Fibroblast of the conjunctiva (primary cell): ENCODE measurements at regions not wholly inside any gene's neighbourhood (a gene's known extent, or its start where the extent isn't known, plus 50 kb on each side); places are given as distances from the start of the nearest gene placed in this dataset.
"Not testable (repeated sequence)": the region's sequence is repeated elsewhere in the genome, so short reads cannot be mapped to it uniquely, and the experiment has no call there.

Experiments
- DNase-seq: peaks from one replicate; pipeline ENCODE4 v3.0.0-alpha.2; 2010; ENCODE audit warnings: low read depth

DNA sequence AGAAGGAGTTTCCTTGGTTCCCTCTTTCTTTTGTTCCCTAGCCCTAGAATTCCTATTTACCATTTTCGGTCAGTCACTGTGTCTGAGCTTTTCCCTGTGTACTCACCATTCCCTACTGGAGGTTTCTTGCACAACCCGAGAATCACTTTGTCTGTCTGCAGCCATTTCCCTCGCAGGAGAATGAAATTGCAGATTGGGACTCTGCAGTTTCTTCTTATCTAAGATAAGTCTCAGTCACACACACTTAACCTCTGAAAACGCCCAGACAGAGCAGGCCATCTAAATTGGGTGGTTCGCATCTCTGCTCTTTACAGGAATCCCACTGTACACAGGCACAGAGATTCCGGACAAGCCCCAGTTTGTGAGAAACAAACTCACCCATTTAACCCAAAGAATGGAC is 58.6 kb upstream of the CNTNAP2 start:
- DNase-seq: no peak

DNA sequence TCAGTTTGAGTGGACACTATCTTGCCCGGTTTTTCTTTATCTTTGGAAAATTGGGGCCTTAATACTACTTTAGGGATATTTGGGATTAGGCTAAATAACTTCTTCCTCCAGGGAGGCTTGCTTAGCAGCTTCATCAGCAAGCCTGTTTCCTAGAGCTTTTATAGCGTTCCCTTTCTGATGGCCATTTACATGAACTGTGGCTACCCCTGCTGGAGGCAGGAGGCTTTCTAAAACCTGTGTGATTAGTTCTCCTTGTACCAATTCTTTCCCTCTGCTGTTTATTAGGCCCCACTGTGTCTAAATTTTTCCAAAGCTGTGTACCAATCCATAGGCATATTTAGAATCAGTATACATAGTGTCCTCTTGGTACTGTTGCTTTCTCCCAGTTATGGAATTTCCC is 61.7 kb upstream of the CNTNAP2 start:
- DNase-seq: no peak

DNA sequence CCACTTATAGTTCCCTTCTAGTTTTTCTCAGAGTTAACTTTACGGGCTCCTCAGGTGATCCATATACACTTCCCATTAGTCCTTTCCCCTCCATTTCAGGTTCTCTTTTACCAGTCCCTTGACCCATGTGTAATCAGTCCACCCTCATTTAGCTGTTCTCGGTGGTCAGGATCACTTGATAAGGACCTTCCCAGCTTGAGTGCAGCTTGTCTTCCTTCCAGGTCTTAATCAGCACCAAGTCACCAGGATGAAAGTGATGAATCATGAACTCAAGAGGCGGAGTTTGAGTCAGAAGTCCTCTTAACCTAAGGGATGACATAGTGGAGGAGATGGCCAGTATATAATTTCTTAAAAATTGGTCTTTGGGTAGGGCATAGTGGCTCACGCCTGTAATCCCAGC is 63.1 kb upstream of the CNTNAP2 start:
- no peak for DNase-seq

DNA sequence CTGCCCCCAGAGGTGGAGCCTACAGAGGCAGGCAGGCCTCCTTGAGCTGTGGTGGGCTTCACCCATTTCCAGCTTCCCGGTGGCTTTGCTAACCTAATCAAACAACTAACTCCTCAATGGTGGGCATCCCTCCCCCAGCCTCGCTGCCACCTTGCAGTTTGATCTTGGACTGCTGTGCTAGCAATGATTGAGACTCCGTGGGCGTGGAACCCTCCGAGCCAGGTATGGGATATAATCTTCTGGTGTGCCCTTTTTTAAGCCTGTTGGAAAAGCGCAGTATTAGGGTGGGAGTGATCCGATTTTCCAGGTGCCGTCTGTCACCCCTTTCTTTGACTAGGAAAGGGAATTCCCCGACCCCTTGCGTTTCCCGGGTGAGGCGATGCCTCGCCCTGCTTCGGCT is 73.3 kb upstream of the CNTNAP2 start:
- DNase-seq: not testable (repeated sequence)

GRCh38 chr7:146028251-146028750 is 88.3 kb upstream of the CNTNAP2 start:
- DNase-seq: no peak

DNA sequence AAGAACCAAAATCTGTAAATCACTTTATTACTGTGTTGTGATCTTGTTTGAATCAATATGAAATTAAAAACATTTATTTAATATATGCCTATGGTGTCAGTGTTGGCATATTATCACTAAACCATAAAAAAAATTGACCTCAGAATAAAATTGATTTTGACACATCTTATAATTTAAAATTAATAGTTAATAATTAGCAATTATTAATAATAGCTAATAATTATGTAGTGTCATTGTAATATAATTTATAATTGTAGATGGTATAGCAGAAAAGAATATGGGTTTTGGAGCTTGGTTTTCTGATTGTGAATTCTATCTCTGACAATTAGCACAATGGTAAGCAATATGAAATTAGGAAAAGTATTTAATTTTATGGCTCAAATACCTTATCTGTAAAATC is 89.4 kb upstream of the CNTNAP2 start:
- DNase-seq: no peak

- DNase-seq: no peak
Measured at GRCh38 chr7:146022776-146023175, 93.8 kb upstream of the CNTNAP2 start.

- not testable (repeated sequence) for DNase-seq
Measured at GRCh38 chr7:146019041-146020004, 97.3 kb upstream of the CNTNAP2 start.

- DNase-seq: not testable (repeated sequence)
Measured at GRCh38 chr7:146017366-146017765, 99.2 kb upstream of the CNTNAP2 start.

DNA sequence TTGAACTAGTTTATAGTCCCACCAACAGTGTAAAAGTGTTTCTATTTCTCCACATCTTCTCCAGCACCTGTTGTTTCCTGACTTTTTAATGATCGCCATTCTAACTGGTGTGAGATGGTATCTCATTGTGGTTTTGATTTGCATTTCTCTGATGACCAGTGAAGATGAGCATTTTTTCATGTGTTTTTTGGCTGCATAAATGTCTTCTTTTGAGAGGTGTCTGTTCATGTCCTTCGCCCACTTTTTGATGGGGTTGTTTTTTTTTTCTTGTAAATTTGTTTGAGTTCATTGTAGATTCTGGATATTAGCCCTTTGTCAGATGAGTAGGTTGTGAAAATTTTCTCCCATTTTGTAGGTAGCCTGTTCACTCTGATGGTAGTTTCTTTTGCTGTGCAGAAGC is 102.4 kb upstream of the CNTNAP2 start:
- not testable (repeated sequence) for DNase-seq

- DNase-seq: no peak
Measured at GRCh38 chr7:146008293-146008692, 108.3 kb upstream of the CNTNAP2 start.

- DNase-seq: no peak
Measured at GRCh38 chr7:146004805-146005204, 111.8 kb upstream of the CNTNAP2 start.

- DNase-seq: no peak
Measured at GRCh38 chr7:146002431-146003078, 114.0 kb upstream of the CNTNAP2 start.

GRCh38 chr7:146002008-146002407 is 114.6 kb upstream of the CNTNAP2 start:
- DNase-seq: no peak

DNA sequence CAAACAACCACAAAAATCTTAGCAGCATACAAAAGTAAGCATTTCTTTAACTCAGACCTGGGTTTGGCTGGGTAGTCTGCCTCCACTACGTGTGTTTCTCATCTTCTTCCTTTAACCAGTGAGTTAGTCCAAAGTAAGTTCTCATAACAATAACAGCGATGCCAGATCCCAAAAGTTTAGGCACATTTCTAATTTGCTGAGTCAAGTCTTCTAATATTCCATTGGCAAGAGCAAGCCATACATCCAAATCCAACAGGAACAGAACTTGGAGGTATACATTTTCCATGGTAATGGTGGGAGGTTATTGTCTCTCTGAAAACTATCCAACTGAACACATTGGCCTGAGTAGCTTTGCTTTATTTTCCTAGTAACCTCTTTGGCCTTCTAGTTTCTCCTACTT is 115.7 kb upstream of the CNTNAP2 start:
- DNase-seq: no peak

DNA sequence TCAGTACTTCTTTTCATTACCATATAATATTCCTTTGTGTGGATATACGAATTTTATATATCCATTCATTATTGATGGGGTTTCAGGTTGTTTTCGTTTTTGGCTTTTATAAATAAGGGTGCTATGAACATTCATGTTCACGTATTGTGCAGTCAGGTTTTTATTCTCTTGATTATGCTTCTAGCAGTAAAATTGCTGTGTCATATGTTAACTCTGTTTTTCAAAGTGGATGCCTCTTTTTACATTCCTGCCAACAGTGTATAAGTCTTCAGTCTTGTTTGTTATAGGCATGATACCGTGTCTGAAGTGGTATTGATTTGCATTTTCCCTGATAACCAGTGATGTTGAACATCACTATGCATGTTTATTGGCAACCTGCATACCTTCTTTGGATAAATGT is 127.1 kb upstream of the CNTNAP2 start:
- DNase-seq: no peak

GRCh38 chr7:145986248-145986874 is 130.2 kb upstream of the CNTNAP2 start:
- DNase-seq: no peak

DNA sequence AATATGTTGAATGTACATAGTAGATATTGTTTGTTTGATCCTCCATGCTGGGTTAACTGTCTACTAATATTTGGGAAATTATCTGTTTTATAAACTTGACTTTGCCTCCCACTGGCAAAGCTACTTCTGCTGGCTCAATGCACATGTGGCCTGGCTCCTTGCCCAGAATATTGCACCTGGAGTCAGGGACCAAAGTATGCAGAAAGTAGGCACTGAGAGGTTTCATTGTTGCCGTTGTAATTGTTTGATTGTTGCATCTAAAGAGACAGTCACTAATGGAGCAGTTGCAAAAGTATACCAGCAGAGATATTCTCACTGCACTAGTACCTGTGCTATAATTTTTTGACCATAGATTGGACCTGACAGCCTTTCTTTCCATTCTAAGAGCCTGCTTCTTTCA is 137.8 kb upstream of the CNTNAP2 start:
- DNase-seq: no peak

GRCh38 chr7:145959981-145960380 is 156.6 kb upstream of the CNTNAP2 start:
- DNase-seq: no peak

- DNase-seq: no peak
Measured at GRCh38 chr7:145957160-145957890, 159.3 kb upstream of the CNTNAP2 start.

DNA sequence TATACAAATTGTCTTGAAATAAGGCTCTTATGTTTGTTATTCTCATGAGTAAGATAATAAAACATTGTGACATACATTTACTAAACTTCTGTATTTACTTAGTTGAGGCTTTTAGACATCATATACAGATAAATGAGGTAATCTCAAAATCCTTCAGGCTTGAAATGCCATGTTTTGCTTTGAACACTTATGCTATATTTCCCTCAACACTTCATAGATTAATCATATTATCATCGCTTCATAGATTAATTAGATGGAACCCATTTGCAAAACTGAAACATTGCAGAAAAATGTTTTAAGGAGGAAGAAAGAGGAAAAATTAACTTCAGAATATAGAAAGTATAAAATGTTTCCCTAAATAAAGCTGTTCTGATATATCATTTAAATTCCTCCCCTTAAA is 165.0 kb upstream of the CNTNAP2 start:
- no peak for DNase-seq

DNA sequence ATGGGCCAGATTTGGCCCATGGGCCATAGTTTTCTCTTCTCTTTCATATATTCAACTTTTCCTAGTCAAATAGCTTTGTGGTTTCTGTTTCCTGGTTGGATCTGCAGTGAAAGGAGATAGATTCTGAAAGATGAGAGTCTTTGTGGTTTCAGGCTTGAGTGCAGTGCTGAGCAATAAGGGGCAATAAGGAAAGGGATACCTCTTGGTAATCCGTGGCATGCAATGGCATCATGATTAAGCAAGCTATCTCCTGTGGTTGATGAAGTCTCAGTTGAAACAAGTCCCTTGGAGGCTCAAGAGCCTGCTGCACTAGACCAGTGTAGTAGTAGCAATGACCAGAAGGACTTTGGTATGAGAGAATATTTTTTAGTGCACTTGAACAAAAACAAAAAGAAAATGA is 187.7 kb upstream of the CNTNAP2 start:
- no peak for DNase-seq
